ENCODE measurements at regions not wholly inside any gene's neighbourhood (a gene's known extent, or its start where the extent isn't known, plus 50 kb on each side); places are given as distances from the start of the nearest gene placed in this dataset.

- TF ChIP-seq CTCF (conservative IDR thresholded peaks at IDR 0.05) (no peak), ZFX (IDR thresholded peaks at IDR 0.05) (no peak)
Observed at GRCh38 chr3:168534761-168535160, 439.0 kb upstream of the GOLIM4 start.
